Mesendoderm (in vitro differentiated cells): ENCODE measurements at regions not wholly inside any gene's neighbourhood (a gene's known extent, or its start where the extent isn't known, plus 50 kb on each side); places are given as distances from the start of the nearest gene placed in this dataset.

Source experiments
- DNase-seq: peaks from one replicate; pipeline ENCODE4 v3.0.0; 2013
- H2AK5ac ChIP-seq: 2 replicates; pipeline ENCODE4 v1.6.1; 2013; ENCODE audit warnings: low read length, inconsistent platforms
- H2BK120ac ChIP-seq: 2 replicates; pipeline ENCODE4 v1.6.1; 2013; ENCODE audit warnings: low read depth, mild to moderate bottlenecking, low read length, moderate library complexity, mixed read lengths
- H2BK15ac ChIP-seq: replicated peaks from 2 replicates; pipeline ENCODE4 v1.6.1; 2013; ENCODE audit warnings: low read depth, mild to moderate bottlenecking, moderate library complexity
- H2BK5ac ChIP-seq: 2 replicates; pipeline ENCODE4 v1.6.1; 2013; ENCODE audit warnings: low read length, inconsistent platforms
- H3K18ac ChIP-seq: 2 replicates; pipeline ENCODE4 v1.6.1; 2013; ENCODE audit warnings: mild to moderate bottlenecking, low read length, mixed read lengths
- H3K23ac ChIP-seq: one replicate; pipeline ENCODE4 v1.6.1; 2013; ENCODE audit warnings: low read length
- H3K27ac ChIP-seq: 2 replicates; pipeline ENCODE4 v1.5.1; 2013; ENCODE audit warnings: low read depth, mild to moderate bottlenecking, inconsistent platforms, low read length, moderate library complexity
- H3K27me3 ChIP-seq: 2 replicates; pipeline ENCODE4 v1.6.1; 2013; ENCODE audit warnings: low read length, control low read depth, mild to moderate bottlenecking, inconsistent platforms; ENCODE audit not compliant: insufficient read depth, poor library complexity
- H3K36me3 ChIP-seq: 2 replicates; pipeline ENCODE4 v1.6.1; 2013; ENCODE audit warnings: low read length, inconsistent platforms; ENCODE audit not compliant: control insufficient read depth, insufficient read depth
- H3K4ac ChIP-seq: one replicate; pipeline ENCODE4 v1.6.1; 2013; ENCODE audit warnings: low read depth, mild to moderate bottlenecking, low read length, moderate library complexity
- H3K4me1 ChIP-seq: 2 replicates; pipeline ENCODE4 v1.6.1; 2013; ENCODE audit warnings: low read depth, low read length, inconsistent platforms; ENCODE audit not compliant: control insufficient read depth
- H3K4me2 ChIP-seq: 2 replicates; pipeline ENCODE4 v1.6.1; 2013; ENCODE audit warnings: low read length
- H3K4me3 ChIP-seq: 2 replicates; pipeline ENCODE4 v1.5.1; 2013; ENCODE audit warnings: mild to moderate bottlenecking, low read length
- H3K56ac ChIP-seq: one replicate; pipeline ENCODE4 v1.6.1; 2013; ENCODE audit warnings: low read length
- H3K79me1 ChIP-seq: 2 replicates; pipeline ENCODE4 v1.6.1; 2013; ENCODE audit warnings: low read length, inconsistent platforms
- H3K79me2 ChIP-seq: 2 replicates; pipeline ENCODE4 v1.6.1; 2013; ENCODE audit warnings: mild to moderate bottlenecking, low read length; ENCODE audit not compliant: control insufficient read depth, insufficient read depth
- H3K9ac ChIP-seq: 2 replicates; pipeline ENCODE4 v1.6.1; 2013; ENCODE audit warnings: low read length, inconsistent platforms
- H4K5ac ChIP-seq: one replicate; pipeline ENCODE4 v1.6.1; 2013; ENCODE audit warnings: low read length
- H4K8ac ChIP-seq: one replicate; pipeline ENCODE4 v1.6.1; 2013; ENCODE audit warnings: low read depth, mild to moderate bottlenecking, control low read depth, low read length, moderate library complexity
- WGBS: extraction: QIAGEN DNeasy Blood & Tissue Kit; methylation state at CpG from one replicate; pipeline ENCODE4 v1.1.7; 2013; ENCODE audit warnings: low lambda C conversion rate, missing lambda C conversion rate; ENCODE audit not compliant: insufficient coverage; ENCODE audit errors: extremely low coverage; 5-methylcytosine and 5-hydroxymethylcytosine counted together

DNA sequence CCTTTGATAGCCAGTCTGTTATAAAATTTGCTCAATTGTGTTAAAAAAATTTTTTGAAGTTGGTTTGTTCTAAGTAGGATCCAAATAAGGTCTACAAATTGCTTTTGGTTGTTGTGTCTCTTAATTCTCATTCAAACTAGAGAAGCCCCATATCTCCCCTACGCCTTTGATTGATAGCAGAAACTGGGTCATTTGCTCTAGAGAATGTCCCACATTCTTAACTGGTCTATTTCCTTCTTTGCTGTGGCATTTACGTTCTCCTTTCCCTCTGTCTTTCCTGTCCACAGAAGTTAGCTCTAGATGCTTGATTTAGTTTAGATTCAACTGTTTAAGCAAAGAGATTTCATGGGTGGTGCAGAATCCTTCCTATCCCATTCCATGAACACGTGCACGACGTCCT, 174.6 kb upstream of the SVIL start:
- Histone ChIP-seq H3K27ac (no peak overlapping the region), H3K27me3 (no peaks in the 10 kb centered on the region), H3K9ac (no peak overlapping the region), H2BK5ac (no peak overlapping the region), H3K18ac (no peak overlapping the region), H2BK15ac (no peak overlapping the region), H4K5ac (no peak overlapping the region), H2BK120ac (no peak overlapping the region), H3K4me3 (no peak overlapping the region), H3K4me1 (no peaks in the 10 kb centered on the region), H3K79me1 (no peaks in the 10 kb centered on the region), H3K36me3 (no peaks in the 10 kb centered on the region), H3K79me2 (no peaks in the 10 kb centered on the region), H3K4ac (no peak overlapping the region), H3K23ac (no peak overlapping the region), H4K8ac (no peak overlapping the region), H3K4me2 (no peak overlapping the region), H2AK5ac (no peak overlapping the region), H3K56ac (no peak overlapping the region)
- no CpG with 5 or more reads among the region's 5 CpGs for WGBS
- no peak for DNase-seq

DNA sequence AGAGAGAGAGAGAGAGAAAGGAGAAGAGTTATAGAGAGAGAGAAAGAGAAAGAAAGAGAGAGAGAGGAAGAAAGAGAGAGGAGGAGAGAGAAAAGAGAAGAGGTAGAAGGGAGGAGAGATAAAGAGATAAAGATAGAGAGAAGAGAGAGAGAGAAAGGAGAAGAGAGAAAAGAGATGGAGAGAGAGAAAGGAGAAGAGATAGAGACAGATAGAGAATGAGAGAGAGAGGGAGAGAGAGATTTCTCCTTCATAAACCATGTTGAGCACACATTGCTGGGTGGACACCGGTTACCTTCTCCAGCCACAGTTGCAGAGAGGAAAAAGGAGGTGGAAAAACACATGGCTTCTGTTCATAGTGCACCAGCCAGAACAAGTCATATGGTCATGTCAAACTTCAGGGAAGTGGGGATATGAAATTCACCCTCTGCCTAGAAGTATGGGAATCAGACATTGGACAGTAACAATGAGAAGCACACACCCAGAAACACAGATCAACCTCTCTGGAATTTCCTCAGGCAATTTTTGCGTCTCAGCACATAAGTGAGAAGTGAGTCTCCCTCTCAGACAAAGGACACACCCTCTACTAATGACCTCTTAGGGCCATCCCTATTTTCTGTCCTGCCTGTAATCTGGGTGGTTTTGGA, 172.5 kb upstream of the SVIL start:
- no peak overlapping the region for H3K9ac ChIP-seq
- H2BK15ac ChIP-seq = no peak overlapping the region
- H2BK120ac ChIP-seq = no peak overlapping the region
- H3K27me3 ChIP-seq = no peaks in the 10 kb centered on the region
- no peak overlapping the region for H2AK5ac ChIP-seq
- no peak overlapping the region for H3K4ac ChIP-seq
- no peak overlapping the region for H3K4me2 ChIP-seq
- no peaks in the 10 kb centered on the region for H3K4me1 ChIP-seq
- H4K5ac ChIP-seq = no peak overlapping the region
- H3K18ac ChIP-seq = no peak overlapping the region
- no peak overlapping the region for H4K8ac ChIP-seq
- no peaks in the 10 kb centered on the region for H3K79me1 ChIP-seq
- no peak overlapping the region for H3K23ac ChIP-seq
- H3K56ac ChIP-seq = no peak overlapping the region
- no peak overlapping the region for H3K27ac ChIP-seq
- no peaks in the 10 kb centered on the region for H3K36me3 ChIP-seq
- no peak overlapping the region for H2BK5ac ChIP-seq
- no peak overlapping the region for H3K4me3 ChIP-seq
- no peak for DNase-seq
- no CpG with 5 or more reads among the region's 2 CpGs for WGBS
- no peaks in the 10 kb centered on the region for H3K79me2 ChIP-seq

DNA sequence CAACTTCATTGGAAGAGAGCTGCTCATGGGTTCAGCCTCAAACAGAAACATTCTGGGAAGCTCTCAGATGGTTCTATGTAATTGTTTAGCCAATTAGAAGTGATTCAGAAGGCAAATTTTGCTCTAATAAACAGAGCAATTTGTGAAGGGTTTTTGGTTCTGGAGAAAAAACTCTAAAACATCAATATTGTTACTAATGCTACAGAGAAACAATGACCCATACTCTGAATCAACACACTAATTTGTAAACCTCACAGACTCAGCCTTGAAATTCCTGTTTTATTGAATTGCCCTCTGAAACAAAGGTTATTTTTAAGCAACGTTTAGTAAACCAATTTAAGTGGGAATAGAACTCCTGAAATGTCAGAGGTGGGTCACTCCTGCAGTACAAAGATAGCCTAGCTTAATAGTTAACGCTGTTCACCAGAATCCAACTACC, 171.6 kb upstream of the SVIL start:
- H2AK5ac ChIP-seq = no peak overlapping the region
- WGBS = no CpG with 5 or more reads among the region's 2 CpGs
- H3K27ac ChIP-seq = no peak overlapping the region
- H3K36me3 ChIP-seq = no peaks in the 10 kb centered on the region
- DNase-seq = no peak
- H3K4me1 ChIP-seq = no peaks in the 10 kb centered on the region
- H2BK120ac ChIP-seq = no peak overlapping the region
- H4K5ac ChIP-seq = no peak overlapping the region
- no peak overlapping the region for H3K18ac ChIP-seq
- no peak overlapping the region for H3K4me2 ChIP-seq
- H2BK15ac ChIP-seq = no peak overlapping the region
- H3K9ac ChIP-seq = no peak overlapping the region
- no peak overlapping the region for H3K23ac ChIP-seq
- no peak overlapping the region for H2BK5ac ChIP-seq
- H4K8ac ChIP-seq = no peak overlapping the region
- H3K79me2 ChIP-seq = no peaks in the 10 kb centered on the region
- H3K4ac ChIP-seq = no peak overlapping the region
- H3K4me3 ChIP-seq = no peak overlapping the region
- H3K27me3 ChIP-seq = no peaks in the 10 kb centered on the region
- H3K79me1 ChIP-seq = no peaks in the 10 kb centered on the region
- no peak overlapping the region for H3K56ac ChIP-seq

GRCh38 chr10:29805134-29805723, 170.5 kb upstream of the SVIL start:
- DNase-seq = no peak
- Histone ChIP-seq H3K4me3 (no peak overlapping the region), H4K5ac (no peak overlapping the region)

GRCh38 chr10:29804025-29804852, 169.5 kb upstream of the SVIL start:
- Histone ChIP-seq H2BK5ac (no peak overlapping the region), H3K18ac (no peak overlapping the region), H3K4me2 (no peak overlapping the region), H4K5ac (no peak overlapping the region), H2BK120ac (no peak overlapping the region), H3K4me1 (no peaks in the 10 kb centered on the region), H2BK15ac (no peak overlapping the region), H3K27me3 (no peaks in the 10 kb centered on the region), H3K79me2 (no peaks in the 10 kb centered on the region), H3K79me1 (no peaks in the 10 kb centered on the region), H3K36me3 (no peaks in the 10 kb centered on the region), H3K27ac (no peak overlapping the region), H3K56ac (no peak overlapping the region), H3K23ac (no peak overlapping the region), H2AK5ac (no peak overlapping the region), H3K4ac (no peak overlapping the region), H3K4me3 (no peak overlapping the region), H3K9ac (no peak overlapping the region), H4K8ac (no peak overlapping the region)
- no CpG with 5 or more reads among the region's 5 CpGs for WGBS
- no peak for DNase-seq

More at GRCh38 chr10:29805134-29805723, 170.5 kb upstream of the SVIL start:
- Histone ChIP-seq H2AK5ac (no peak overlapping the region), H2BK5ac (no peak overlapping the region), H3K9ac (no peak overlapping the region), H3K36me3 (no peaks in the 10 kb centered on the region), H2BK15ac (no peak overlapping the region), H3K18ac (no peak overlapping the region), H3K79me1 (no peaks in the 10 kb centered on the region), H3K79me2 (no peaks in the 10 kb centered on the region), H4K8ac (no peak overlapping the region), H3K23ac (no peak overlapping the region), H3K56ac (no peak overlapping the region), H3K4ac (no peak overlapping the region), H2BK120ac (no peak overlapping the region), H3K27me3 (no peaks in the 10 kb centered on the region), H3K27ac (no peak overlapping the region), H3K4me1 (no peaks in the 10 kb centered on the region), H3K4me2 (no peak overlapping the region)
- WGBS = no CpG with 5 or more reads among the region's 5 CpGs
